ENCODE measurements at regions not wholly inside any gene's neighbourhood (a gene's known extent, or its start where the extent isn't known, plus 50 kb on each side); places are given as distances from the start of the nearest gene placed in this dataset.

DNA sequence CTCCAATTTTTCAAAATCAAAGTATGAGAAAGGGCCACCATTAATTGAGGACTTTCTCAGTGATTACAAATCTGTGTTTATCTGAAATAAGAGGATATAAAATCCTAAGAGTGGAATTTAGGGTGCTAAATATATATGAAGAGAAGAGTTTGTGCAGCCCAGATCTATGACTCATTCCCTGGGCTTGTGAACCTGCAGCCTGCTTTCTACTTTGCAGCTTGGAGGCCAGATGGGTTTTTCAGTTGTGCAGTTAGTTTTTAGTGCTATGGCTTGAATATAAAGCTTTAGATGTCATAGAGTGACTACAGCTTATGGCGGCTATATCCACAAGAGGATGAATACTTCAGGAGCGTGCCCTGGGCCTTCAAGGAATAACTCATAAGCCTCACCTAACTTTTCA, 1391.1 kb downstream of the FSTL5 start:
- no peak for DNase-seq (ENCODE audit: extremely low read depth, low read depth)

DNA sequence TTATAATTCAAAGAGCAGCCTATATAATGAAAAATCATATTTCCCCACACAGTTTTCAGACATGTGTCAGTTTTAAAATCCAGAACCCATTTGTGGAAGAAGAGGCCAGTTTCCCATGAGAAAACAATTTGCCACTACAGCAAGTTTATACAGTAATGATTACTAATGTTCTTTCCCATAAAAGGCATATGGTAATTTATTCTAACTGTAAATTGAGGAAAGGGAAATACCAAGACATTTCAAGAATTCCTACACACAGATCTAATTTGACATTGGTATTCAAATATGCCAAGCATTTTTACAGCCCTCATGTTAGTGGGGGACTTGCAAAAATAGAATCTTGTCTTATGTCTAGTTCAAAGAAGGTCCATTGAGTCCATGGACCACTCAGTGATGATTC, 1368.6 kb downstream of the FSTL5 start:
- DNase-seq (ENCODE audit: extremely low read depth, low read depth), result no peak

DNA sequence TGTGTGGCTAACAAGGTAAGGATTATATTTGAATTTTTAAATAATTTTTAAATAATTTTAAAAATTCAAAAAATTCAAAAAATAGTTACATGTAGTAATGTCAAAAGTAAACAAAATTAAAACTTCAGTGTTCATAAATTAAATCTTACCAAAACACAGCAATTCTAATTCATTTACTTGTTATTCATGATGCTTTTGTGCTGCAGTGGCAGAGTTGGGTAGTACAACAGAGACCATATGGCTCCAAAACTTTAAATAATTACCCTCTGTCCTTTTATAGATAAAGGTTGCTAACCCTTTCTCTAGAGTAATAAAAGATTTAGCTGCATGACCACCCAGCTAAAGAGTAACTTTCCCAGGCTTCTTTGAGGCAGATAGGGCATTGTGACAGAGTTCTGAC, 1355.6 kb downstream of the FSTL5 start:
- DNase-seq (ENCODE audit: extremely low read depth, low read depth), result no peak

DNA sequence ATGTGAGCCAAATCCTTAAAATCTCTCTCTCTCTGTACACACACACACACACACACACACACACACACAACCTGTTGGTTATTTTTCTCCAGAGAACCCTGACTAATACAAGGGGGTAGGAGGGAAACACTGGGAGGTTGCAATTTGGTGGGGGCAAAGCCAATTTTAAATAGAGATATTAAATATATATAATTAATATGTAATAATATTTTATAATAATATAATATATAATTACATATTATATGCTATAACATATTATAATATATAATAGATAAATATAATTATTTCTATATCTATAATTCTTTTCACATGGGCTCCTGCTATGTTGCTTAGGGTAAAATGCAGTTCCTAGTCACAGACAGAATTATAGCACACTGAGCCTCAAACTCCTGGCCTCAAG, 1354.2 kb downstream of the FSTL5 start:
- no peak for DNase-seq (ENCODE audit: extremely low read depth, low read depth)

DNA sequence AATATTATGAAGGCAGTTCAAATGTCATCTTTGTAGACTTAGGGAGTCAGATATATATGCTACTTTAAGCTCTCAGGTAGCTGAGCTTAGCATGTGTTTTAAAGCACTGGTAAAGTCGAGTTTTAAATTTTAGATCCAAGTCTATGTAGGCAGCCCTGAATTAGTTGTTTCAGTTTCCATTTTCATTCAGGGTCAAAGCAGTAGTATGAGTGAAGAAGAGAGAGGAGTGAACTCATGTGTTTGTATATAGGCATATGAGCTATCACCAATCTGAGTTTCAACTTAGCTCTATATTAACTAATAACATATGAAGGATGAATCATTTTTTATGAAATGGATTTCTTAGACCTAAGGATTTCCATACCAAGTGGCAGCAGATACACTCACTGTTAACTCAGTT, 1353.4 kb downstream of the FSTL5 start:
- DNase-seq (ENCODE audit: extremely low read depth, low read depth), result no peak

DNA sequence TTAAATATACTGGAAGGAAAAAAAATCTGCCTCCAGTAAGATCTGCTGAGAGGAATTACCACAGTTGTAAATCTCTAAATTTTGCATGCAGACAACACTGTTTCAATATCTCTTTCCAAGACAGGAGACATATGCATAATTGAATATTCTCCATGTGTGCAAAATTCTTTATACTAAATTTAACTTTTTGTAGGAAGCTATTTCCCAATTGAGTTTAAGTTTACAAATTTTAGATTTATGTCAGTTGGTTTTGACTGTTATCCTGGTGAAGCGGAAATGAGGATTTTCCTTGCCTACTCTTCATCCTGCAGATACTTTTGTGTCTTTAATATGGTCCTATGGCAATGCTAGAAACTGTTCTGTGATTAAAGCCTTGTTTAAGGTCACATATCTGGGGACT, 1352.9 kb downstream of the FSTL5 start:
- DNase-seq (ENCODE audit: extremely low read depth, low read depth), result no peak

DNA sequence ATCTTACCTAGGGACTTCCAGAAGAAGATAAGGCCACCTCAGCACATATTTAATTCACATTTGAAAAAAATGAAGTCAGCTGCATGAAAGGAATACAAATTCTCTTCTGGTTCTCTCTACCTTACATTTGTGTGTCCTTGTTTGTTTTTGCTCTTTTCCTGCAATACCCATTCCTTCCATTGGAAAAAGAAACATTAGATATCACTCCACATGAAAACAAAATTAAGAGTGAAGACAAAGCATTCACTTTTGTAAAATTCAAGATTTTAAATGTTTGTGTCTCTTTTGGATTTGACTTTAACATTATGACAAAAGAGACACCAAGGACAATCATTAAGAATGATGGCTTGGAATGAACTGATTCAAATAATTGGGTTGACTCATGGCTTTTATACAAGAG, 1351.8 kb downstream of the FSTL5 start:
- DNase-seq (ENCODE audit: extremely low read depth, low read depth), result no peak

DNA sequence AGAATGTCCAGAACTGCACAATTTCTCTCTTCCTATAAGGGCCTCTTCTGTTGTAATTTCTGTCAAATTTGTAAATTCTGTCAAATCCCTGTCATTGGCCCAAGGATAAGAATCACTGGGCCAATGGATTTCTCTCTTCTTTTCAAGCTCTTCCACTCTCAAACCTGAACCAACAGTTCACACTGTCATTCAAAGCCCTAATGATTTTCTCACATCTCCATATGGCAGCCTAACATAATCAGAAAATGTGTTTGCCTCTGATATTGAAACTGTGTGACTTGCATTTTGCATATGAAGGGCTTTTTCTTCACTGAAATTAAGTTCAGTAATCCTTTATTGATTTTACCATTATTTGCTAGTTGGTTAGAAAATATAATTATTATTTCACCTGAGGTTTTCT, 1349.1 kb downstream of the FSTL5 start:
- no peak for DNase-seq (ENCODE audit: extremely low read depth, low read depth)

DNA sequence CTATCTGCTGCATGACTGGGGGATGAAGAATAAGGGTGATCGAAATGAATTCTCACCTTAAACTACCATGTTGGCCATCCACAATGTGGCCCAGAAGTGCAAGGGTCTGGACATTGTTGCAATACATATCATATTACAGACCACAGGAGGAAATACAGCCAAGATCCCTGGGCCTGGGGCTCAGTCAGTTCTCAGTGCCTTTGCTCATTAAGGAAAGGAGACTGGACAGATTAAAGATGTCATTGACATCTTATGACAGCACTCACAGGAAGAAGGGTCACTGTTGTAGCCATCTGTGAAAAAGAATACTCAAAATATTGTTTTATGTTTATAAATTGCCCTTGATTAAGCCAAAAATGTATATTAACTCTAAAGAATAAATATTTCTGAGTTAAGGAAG, 1345.2 kb downstream of the FSTL5 start:
- DNase-seq (ENCODE audit: extremely low read depth, low read depth), result no peak

DNA sequence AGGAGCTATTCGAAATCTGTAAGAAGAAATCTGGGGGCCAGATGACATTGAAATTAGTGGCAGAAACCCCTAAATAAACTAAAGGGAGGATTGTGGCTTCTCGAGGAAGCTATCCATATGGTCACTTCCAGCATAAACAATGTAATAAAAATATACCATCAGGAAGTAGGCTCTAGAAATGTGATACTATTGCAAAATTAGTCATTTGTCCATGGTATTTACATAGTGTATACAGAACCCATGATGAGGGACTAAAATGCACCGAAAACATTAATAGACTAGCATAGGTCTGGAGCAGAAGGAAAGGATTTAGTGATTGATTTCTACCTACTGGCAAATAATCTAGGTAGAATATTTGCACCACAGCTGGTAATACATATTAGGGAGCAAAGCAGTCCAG, 1344.0 kb downstream of the FSTL5 start:
- DNase-seq (ENCODE audit: extremely low read depth, low read depth), result no peak

DNA sequence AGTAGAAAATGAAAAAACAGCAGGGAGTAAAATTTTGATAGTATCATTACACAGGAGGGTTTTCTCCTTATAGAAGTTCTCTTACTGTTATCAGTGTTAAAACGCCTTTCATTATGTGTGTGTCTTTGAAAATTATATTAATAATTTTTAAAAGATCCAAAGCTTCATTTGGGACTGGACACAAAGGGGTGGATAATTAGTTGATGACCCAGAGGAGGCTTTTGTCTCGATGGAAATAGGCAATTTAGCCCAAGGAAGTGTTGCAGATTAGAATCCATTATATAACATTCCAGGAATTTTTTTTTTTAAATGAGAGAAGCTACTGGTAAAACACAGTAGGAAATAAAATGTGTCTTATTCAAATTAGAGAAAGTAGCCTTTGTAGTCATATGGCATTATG, 1339.3 kb downstream of the FSTL5 start:
- DNase-seq (ENCODE audit: extremely low read depth, low read depth), result no peak

DNA sequence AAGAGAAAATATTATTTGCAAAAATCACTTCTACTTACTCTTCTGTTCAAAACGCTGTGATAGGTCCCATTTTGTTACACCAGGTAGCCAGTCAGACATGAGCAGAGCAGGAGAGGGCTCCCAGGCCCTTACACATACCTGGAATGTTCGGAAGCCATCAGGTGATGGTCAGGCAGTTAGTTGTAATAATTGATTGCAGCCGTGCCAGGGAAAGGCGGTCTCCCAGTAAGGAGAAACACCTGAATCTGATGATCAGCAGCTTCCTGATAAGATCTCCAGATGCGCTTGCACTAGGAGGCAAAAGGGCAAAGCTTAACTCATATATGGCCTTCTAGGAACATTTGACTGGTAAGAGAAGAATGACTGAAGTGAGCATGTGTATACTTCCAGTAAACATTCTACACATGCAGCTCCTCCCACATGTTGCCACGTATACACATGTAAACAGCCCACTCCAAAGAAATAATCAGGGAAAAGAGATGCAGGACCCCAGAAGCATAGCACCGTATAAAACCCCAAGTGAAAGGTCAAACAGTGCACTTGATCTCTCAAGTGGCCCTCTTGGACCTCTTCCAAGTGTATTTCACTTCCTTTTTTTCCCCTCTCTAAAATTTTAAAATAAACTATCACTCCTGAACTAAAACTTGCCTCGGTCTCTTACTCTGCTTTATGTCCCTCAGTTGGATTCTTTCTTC, 1338.0 kb downstream of the FSTL5 start:
- no peak for DNase-seq (ENCODE audit: extremely low read depth, low read depth)

DNA sequence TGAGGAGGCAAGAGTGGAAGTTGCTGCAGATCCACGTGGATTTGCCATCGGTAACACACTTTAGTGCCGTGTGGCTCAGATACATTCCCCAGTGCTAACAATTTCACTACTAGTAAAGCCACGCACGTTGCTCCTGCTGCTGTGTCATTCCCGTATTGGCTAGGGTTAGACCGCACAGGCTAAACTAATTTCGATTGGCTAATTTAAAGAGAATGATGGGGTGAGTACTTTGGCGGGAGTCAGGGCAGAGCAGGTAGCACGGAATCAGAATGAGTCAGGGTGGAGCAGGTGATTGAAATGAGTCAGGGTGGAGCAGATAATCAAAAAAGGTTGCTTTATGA, 1337.5 kb downstream of the FSTL5 start:
- DNase-seq (ENCODE audit: extremely low read depth, low read depth), result no peak

DNA sequence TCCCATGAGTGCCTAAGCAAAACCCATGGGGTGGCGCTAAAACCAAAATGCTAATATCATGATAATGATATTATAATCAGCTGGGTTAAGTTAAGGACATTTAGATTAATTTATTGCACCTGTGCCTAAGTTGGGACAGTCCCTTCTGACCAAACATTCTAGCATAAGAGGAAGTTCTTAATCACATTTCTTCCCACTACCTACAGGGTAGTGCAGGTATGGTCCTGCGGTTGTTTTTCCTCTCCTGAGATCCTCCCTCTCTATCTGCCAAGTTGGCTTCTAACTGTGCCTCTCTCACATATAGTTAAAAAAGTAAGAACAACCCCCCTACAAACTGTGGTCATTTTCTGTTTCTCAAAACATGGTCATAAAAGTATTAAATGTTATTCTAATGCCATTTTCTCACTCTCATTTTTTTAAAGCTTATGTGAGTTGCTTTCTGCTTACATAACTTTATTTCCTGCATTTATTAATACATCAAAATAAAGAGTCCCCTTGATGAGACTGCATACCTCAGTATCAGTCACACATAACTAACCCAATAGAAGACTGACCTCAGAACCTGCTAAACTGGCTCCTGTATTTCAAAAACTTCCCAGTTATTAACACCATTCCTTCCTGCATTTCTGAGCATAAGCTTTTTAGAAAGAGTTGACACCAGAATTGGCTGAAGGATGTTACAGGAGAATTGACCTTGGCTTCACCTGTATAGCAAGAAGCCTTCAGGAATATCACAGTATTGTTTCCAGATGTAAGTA, 1332.5 kb downstream of the FSTL5 start:
- no peak for DNase-seq (ENCODE audit: extremely low read depth, low read depth)

DNA sequence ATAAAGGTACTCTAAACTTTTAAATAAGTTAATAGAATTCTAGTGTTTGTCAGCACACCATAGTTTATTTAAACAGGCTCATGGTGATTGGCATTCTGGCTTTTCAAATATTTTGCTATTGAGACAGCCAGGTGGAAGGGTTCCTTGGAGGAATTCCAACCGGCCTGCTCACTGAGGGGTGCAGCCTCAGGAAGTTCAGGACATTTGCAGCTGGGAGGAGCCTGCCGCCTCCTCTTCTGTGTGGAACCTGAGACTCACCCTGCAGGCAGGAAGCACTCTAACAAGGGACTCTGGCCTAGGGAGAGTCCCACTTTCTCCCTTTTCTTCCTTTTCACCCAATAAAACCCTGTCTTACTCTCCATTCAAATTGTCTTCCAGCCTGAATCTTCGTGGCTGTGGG, 1328.0 kb downstream of the FSTL5 start:
- DNase-seq (ENCODE audit: extremely low read depth, low read depth), result no peak

DNA sequence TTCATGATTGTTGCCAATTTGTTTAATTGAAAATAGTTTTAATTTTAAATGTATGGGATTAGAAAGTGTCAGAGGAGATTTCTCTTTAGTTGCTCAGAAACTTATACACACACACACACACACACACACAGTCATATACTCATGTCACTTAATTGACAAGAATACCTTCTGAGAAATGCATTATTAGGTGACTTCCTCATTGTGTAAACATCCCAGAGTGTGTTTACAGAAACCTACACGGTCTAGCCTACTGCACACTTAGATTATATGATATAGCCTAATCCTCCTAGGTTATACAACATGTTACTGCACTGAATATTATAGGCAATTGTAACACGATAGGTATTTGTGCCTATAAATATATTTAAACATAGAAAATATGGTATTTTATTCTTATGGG, 1327.4 kb downstream of the FSTL5 start:
- no peak for DNase-seq (ENCODE audit: extremely low read depth, low read depth)

DNA sequence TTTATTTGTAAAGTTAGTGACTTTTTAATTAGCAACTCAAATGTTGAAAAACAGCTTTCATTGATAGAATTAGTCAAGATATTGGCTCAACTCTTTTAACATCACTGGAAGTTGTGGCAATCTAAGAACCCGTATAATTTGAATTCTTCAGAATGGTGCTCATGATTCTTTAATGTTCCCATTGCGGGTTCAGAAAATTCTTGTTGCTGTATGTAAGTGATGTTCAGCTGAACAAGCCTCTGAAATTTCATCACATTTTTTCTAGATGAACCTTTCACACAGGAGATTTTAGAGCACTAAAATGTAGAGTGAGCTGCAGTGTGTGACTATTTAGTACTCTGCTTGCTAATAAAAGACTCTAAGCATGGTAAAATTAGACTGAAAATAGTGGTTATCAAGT, 1317.7 kb downstream of the FSTL5 start:
- DNase-seq (ENCODE audit: extremely low read depth, low read depth), result no peak

DNA sequence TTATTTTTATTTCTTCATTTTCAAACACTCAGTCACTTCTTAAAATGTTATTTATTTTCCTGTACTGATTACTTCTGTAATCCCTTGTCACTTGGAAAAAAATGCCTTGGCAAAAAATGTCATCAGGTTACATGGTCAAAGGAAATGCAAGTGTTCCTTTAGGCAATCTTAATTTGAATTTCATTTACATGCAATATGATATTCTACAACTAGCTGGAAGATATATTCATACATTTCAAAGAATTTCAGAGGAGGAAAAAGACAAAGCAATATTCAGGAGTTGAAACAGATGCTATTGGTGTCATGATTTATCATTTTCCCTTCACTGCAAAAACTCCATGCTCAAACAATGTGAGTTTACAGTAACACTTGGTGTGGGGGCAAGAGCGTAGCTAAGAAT, 1316.6 kb downstream of the FSTL5 start:
- no peak for DNase-seq (ENCODE audit: extremely low read depth, low read depth)

DNA sequence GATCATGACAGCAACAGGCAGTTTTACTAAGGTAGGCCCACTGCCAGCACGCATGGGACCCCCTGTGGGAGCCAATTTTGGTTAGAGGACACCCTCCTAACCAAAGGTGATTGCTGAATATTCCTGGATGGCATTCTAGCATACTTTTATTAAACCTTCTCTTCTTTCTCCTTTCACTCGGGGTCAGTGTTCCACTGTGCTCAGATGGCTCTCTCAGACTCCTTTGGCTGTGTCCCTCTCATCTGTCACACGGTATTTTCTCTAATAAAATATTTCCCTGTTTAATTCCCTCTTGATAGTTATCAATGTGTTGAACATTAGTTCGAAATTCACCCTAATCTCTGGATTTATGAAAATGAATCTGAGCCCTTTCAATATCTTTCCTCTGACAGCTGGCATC, 1315.3 kb downstream of the FSTL5 start:
- DNase-seq (ENCODE audit: extremely low read depth, low read depth), result no peak

DNA sequence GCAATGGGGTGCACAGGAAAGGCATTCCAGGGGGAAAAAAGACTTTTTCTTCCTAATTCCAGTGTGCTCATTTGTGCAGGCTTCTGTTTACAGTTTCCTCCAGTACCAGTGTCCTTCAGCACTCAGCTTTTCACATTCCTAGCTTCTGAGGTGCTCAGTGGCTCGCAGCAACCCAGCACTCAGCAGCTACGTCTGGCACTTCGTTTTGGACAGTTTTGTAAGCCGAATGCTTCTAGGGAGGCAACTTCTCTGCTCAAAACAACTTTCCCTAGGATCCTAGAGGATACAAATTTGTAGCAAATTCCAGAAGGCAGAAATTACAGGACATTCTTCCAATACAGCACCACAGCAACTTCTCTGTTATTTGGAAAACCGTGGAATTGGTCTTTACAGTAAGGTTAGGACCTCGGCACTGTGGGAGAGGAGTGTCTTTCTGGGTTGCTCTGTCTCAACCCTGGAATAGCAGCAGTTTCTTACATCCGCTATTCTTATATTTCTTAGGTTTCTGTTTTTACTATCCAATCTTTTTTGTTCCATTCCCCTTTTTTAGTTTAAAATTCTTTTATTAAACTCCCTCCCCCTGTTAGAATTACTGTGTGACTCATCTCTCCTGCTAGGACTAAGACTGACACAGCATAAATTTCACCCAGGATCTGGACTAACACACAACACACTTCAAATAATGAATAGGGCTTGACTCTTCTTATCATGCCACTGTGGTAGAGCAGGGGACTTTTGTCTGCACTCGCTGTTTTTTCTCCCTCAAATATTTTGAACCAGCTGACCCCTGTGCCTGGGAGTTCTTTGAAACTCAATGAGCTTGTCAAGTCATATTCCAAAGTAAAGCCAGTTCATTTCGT, 1314.7 kb downstream of the FSTL5 start:
- peak; percentile 21 for DNase-seq (ENCODE audit: extremely low read depth, low read depth)

DNA sequence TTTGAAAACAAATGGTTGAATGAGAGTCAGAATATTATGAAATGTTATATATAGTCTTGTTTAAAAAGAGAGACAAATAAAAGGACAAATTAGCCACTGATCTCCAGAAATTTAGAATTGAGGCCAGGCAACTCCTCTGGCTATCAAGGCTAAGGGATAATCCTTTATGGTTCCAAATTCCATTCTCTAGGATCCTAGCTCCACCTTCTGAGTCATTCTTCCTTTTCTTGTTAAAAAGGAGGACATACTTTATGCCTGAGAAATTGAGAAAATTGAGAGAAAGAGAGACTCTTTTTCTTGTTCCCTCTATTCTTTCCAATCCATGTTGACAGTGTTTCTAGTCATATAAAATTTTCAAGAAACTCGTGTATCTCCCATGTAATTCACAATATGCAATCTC, 1299.5 kb downstream of the FSTL5 start:
- DNase-seq (ENCODE audit: extremely low read depth, low read depth), result no peak

DNA sequence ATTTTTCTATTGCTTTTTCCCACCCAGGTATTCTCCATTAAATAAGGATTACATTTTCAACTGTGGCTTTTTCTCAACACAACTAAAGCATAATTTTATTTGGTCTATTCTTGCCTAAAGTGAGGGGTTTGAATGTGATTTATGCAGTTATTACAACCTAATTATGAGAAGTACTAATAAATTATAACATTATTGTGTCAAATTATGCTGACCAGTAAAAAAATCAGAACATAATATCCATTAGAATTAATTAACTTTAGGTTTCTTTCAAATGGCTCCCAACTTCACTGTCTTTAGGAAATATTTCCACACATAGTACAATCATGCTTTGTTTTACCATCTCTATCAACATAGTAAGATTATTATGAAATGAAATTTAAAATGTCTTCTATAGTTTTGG, 1293.9 kb downstream of the FSTL5 start:
- DNase-seq (ENCODE audit: extremely low read depth, low read depth), result no peak
